IMR-90 (cell line): ENCODE measurements at regions not wholly inside any gene's neighbourhood (a gene's known extent, or its start where the extent isn't known, plus 50 kb on each side); places are given as distances from the start of the nearest gene placed in this dataset.

Experiments used
- ATAC-seq: fragments of 200-7000 bp; cut with Tn5 transposase; 2 replicates; pipeline ENCODE4 v1.9.1; 2020; ENCODE audit warnings: low read depth, mild to moderate bottlenecking, moderate library complexity
- BruUV-seq: library from RNA; stranded (reverse); fragments of 400-500 nt; replicated peaks from 2 replicates; lab custom pipeline; 2021; lab: Mats Ljungman, UMichigan
- CTCF ChIA-PET: fragments of 300-600 bp; formaldehyde crosslinking; extraction: SDS; loops from one replicate; lab custom pipeline; 2021; ENCODE audit warnings: antibody characterized with exemption; lab: Yijun Ruan, JAX
- POLR2A ChIA-PET: fragments of 300-600 bp; sonication (Branson Sonifier 250); formaldehyde crosslinking; loops from one replicate; lab custom pipeline; 2022; ENCODE audit warnings: antibody characterized with exemption; ENCODE audit not compliant: unreplicated experiment; lab: Charles Lee
- DNase-seq: peaks from one replicate; pipeline ENCODE4 v3.0.0; 2013
- H2AFZ ChIP-seq: replicated peaks from 2 replicates; pipeline ENCODE3; 2013; ENCODE audit warnings: low read length, mild to moderate bottlenecking; ENCODE audit not compliant: poor library complexity
- H2AK5ac ChIP-seq: 2 replicates; pipeline ENCODE4 v1.6.1; 2013; ENCODE audit warnings: low read depth, low read length, inconsistent platforms
- H2AK9ac ChIP-seq: replicated peaks from 2 replicates; pipeline ENCODE3; 2013; ENCODE audit warnings: mild to moderate bottlenecking, low read depth, low read length, moderate library complexity; ENCODE audit not compliant: poor library complexity
- H2BK120ac ChIP-seq: 2 replicates; pipeline ENCODE4 v1.6.1; 2013; ENCODE audit warnings: low read depth, low read length, inconsistent platforms
- H2BK15ac ChIP-seq: 3 replicates; pipeline ENCODE4 v1.6.1; 2013; ENCODE audit warnings: low read depth, low read length, inconsistent platforms
- H2BK20ac ChIP-seq: 2 replicates; pipeline ENCODE4 v1.6.1; 2013; ENCODE audit warnings: low read depth, mild to moderate bottlenecking, inconsistent platforms, low read length, moderate library complexity
- H2BK5ac ChIP-seq: 2 replicates; pipeline ENCODE4 v1.6.1; 2013; ENCODE audit warnings: mild to moderate bottlenecking, low read depth, low read length, inconsistent platforms; ENCODE audit not compliant: poor library complexity, severe bottlenecking
- H3K14ac ChIP-seq: replicated peaks from 2 replicates; pipeline ENCODE4 v1.6.1; 2013; ENCODE audit warnings: low read depth, low read length, inconsistent platforms
- H3K18ac ChIP-seq: 2 replicates; pipeline ENCODE4 v1.6.1; 2013; ENCODE audit warnings: low read depth, low read length, control low read depth
- H3K23ac ChIP-seq: 2 replicates; pipeline ENCODE4 v1.6.1; 2013; ENCODE audit warnings: low read depth, low read length, inconsistent platforms
- H3K27ac ChIP-seq: 2 replicates; pipeline ENCODE4 v1.5.1; 2013; ENCODE audit warnings: mild to moderate bottlenecking, control low read depth, low read length; ENCODE audit not compliant: insufficient read depth
- H3K27me3 ChIP-seq: 2 replicates; pipeline ENCODE4 v1.6.1; 2013; ENCODE audit warnings: low read length; ENCODE audit not compliant: control insufficient read depth, insufficient read depth
- H3K36me3 ChIP-seq: 2 replicates; pipeline ENCODE4 v1.6.1; 2013; ENCODE audit warnings: low read length, mixed read lengths; ENCODE audit not compliant: control insufficient read depth, insufficient read depth
- H3K4ac ChIP-seq: 2 replicates; pipeline ENCODE4 v1.6.1; 2013; ENCODE audit warnings: low read depth, low read length, inconsistent platforms
- H3K4me1 ChIP-seq: 2 replicates; pipeline ENCODE4 v1.6.1; 2013; ENCODE audit warnings: low read length, mixed read lengths; ENCODE audit not compliant: control insufficient read depth, insufficient read depth
- H3K4me2 ChIP-seq: 2 replicates; pipeline ENCODE4 v1.6.1; 2013; ENCODE audit warnings: low read depth, mild to moderate bottlenecking, control low read depth, low read length, moderate library complexity
- H3K4me3 ChIP-seq: 2 replicates; pipeline ENCODE4 v1.5.1; 2013; ENCODE audit warnings: low read depth, mild to moderate bottlenecking, control low read depth, low read length, moderate library complexity; ENCODE audit not compliant: insufficient read depth
- H3K56ac ChIP-seq: 2 replicates; pipeline ENCODE4 v1.6.1; 2013; ENCODE audit warnings: low read length, inconsistent platforms; ENCODE audit not compliant: insufficient read depth; ENCODE audit errors: extremely low read depth
- H3K79me1 ChIP-seq, 2 experiments: 2 replicates each; pipeline ENCODE4 v1.6.1; 2013; ENCODE audit warnings: low read length in 2 of 2, inconsistent platforms in 1 of 2, low read depth in 1 of 2
- H3K9ac ChIP-seq: 2 replicates; pipeline ENCODE4 v1.6.1; 2013; ENCODE audit warnings: low read depth, low read length, control low read depth
- H3K9me1 ChIP-seq: 2 replicates; pipeline ENCODE4 v1.6.1; 2013; ENCODE audit warnings: low read length, inconsistent platforms; ENCODE audit not compliant: insufficient read depth
- H3K9me3 ChIP-seq: 2 replicates; pipeline ENCODE4 v1.6.1; 2013; ENCODE audit warnings: low read length; ENCODE audit not compliant: control insufficient read depth, insufficient read depth
- H4K20me1 ChIP-seq: 2 replicates; pipeline ENCODE4 v1.6.1; 2013; ENCODE audit warnings: low read length, inconsistent platforms; ENCODE audit not compliant: insufficient read depth
- H4K5ac ChIP-seq: 2 replicates; pipeline ENCODE4 v1.6.1; 2013; ENCODE audit warnings: mild to moderate bottlenecking, low read depth, low read length, control low read depth
- H4K8ac ChIP-seq, 2 experiments: 2 replicates each; pipeline ENCODE4 v1.6.1; 2013; ENCODE audit warnings: low read depth in 2 of 2, low read length in 2 of 2, control low read depth in 1 of 2, inconsistent platforms in 1 of 2
- H4K91ac ChIP-seq: 2 replicates; pipeline ENCODE4 v1.6.1; 2013; ENCODE audit warnings: low read depth, low read length, inconsistent platforms; ENCODE audit not compliant: insufficient read depth
- CHD1 ChIP-seq: IDR thresholded peaks from 2 replicates; pipeline ENCODE4 v1.6.1; 2012; ENCODE audit warnings: low read depth, low read length, improper control_type of control experiment
- FOS ChIP-seq: fragments of 150-350 bp; IDR thresholded peaks from 2 replicates; pipeline ENCODE4 v1.6.1; 2016; ENCODE audit warnings: low read depth, low read length
- NFE2L2 ChIP-seq: fragments of 150-350 bp; IDR thresholded peaks from 2 replicates; pipeline ENCODE4 v1.6.1; 2016; ENCODE audit warnings: low read depth, mild to moderate bottlenecking, low read length
- RAD21 ChIP-seq: IDR thresholded peaks from 2 replicates; pipeline ENCODE4 v1.6.1; 2012; ENCODE audit warnings: low read length, improper control_type of control experiment
- WGBS, 2 experiments: methylation state at CpG; one replicate each; pipeline versions ENCODE4 v1.1.5 to v1.1.7; 2013; ENCODE audit warnings: missing lambda C conversion rate in 2 of 2; ENCODE audit not compliant: insufficient read length in 1 of 2; ENCODE audit errors: extremely low coverage in 2 of 2; 5-methylcytosine and 5-hydroxymethylcytosine counted together
- dilution Hi-C: fragments of 300-500 bp; cut with HindIII; formaldehyde crosslinking; loops from one replicate; pipeline ENCODE4 v1.14.3; 2018; ENCODE audit warnings: low sequenced_read_pairs; ENCODE audit not compliant: unreplicated experiment
- in situ Hi-C: fragments of 300-500 bp; cut with MboI; formaldehyde crosslinking; loops from 3 replicates; pipeline ENCODE4 v1.14.3; 2019; ENCODE audit warnings: low sequenced_read_pairs, inconsistent platforms, mixed read lengths
- intact Hi-C: fragments of 100-400 bp; cut with micrococcal nuclease; formaldehyde crosslinking; loops from 2 replicates; pipeline ENCODE4 v1.10.0; 2022
- TF ChIP-seq, protein P1 (sequence below): fragments of 150-350 bp; IDR thresholded peaks from 2 replicates; pipeline ENCODE4 v1.6.1; 2016; ENCODE audit warnings: low read depth, mild to moderate bottlenecking, low read length, moderate library complexity, borderline replicate concordance

DNA sequence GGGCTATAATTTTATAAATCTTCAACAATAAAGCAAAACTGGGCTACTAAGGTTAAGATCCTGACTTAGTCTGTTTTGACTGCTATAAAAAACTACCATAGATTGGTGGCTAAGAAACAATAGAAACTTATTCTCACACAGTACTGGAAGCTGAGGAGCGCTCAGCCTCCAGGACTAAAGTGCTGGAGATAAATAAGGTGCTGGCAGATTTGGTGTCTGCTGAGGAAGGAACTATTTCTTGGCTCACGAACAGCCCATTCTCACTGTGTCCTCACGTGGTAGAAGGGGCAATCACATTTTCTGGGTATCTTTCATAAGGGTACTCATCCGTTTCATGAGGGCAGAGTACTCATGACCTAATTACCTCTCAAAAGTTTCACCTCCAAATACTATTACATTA lies 166.8 kb upstream of the CBLB start:
- Histone ChIP-seq H3K14ac (no peak overlapping the region), H3K23ac (no peak overlapping the region), H3K56ac (no peak overlapping the region), H2BK15ac (no peak overlapping the region), H3K79me1 (no peaks in the 10 kb centered on the region), H2AFZ (no peak overlapping the region), H3K9me1 (no peaks in the 10 kb centered on the region), H2BK20ac (no peak overlapping the region), H2BK5ac (no peak overlapping the region), H3K4me2 (no peak overlapping the region), H3K27ac (no peak overlapping the region), H3K27me3 (no peaks in the 10 kb centered on the region), H3K36me3 (no peaks in the 10 kb centered on the region), H4K20me1 (no peaks in the 10 kb centered on the region), H3K4ac (no peak overlapping the region), H2AK9ac (no peak overlapping the region), H3K9me3 (0 out of 2 replicates have a peak, but pooled peaks cover 2% of the 10 kb centered on the region), H3K18ac (no peak overlapping the region), H2BK120ac (no peak overlapping the region), H2AK5ac (no peak overlapping the region), H3K9ac (no peak overlapping the region), H4K91ac (no peak overlapping the region), H3K4me1 (no peaks in the 10 kb centered on the region; the same call in 1 of the 2 replicates), H4K5ac (no peak overlapping the region), H4K8ac (no peak overlapping the region), H3K4me3 (no peak overlapping the region)
- BruUV-seq = no TSS peak
- in situ Hi-C loops (no loop called here), dilution Hi-C loops (no loop called here), intact Hi-C loops (no loop called here)
- ATAC-seq (no peak), DNase-seq (no peak)
- no CpG with 5 or more reads among the region's 4 CpGs for WGBS, 2 experiments
- CTCF ChIA-PET = no interaction called here
- TF ChIP-seq, protein P1, sequence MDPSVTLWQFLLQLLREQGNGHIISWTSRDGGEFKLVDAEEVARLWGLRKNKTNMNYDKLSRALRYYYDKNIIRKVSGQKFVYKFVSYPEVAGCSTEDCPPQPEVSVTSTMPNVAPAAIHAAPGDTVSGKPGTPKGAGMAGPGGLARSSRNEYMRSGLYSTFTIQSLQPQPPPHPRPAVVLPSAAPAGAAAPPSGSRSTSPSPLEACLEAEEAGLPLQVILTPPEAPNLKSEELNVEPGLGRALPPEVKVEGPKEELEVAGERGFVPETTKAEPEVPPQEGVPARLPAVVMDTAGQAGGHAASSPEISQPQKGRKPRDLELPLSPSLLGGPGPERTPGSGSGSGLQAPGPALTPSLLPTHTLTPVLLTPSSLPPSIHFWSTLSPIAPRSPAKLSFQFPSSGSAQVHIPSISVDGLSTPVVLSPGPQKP = no peak
- no peak for TF ChIP-seq RAD21
- TF ChIP-seq FOS = no peak
- no peak for TF ChIP-seq NFE2L2
- no peak for TF ChIP-seq CHD1
- POLR2A ChIA-PET = no interaction called here
